NCI-H748 treated with DMSO at 0.1 percent for 48 hours (cell line): ENCODE measurements at regions not wholly inside any gene's neighbourhood (a gene's known extent, or its start where the extent isn't known, plus 50 kb on each side); places are given as distances from the start of the nearest gene placed in this dataset.
"Not testable (repeated sequence)": the region's sequence is repeated elsewhere in the genome, so short reads cannot be mapped to it uniquely, and the experiment has no call there.

Experiments
- DNase-seq: peaks from one replicate; lab custom pipeline; 2025; lab: John Stamatoyannopoulos, UW

DNA sequence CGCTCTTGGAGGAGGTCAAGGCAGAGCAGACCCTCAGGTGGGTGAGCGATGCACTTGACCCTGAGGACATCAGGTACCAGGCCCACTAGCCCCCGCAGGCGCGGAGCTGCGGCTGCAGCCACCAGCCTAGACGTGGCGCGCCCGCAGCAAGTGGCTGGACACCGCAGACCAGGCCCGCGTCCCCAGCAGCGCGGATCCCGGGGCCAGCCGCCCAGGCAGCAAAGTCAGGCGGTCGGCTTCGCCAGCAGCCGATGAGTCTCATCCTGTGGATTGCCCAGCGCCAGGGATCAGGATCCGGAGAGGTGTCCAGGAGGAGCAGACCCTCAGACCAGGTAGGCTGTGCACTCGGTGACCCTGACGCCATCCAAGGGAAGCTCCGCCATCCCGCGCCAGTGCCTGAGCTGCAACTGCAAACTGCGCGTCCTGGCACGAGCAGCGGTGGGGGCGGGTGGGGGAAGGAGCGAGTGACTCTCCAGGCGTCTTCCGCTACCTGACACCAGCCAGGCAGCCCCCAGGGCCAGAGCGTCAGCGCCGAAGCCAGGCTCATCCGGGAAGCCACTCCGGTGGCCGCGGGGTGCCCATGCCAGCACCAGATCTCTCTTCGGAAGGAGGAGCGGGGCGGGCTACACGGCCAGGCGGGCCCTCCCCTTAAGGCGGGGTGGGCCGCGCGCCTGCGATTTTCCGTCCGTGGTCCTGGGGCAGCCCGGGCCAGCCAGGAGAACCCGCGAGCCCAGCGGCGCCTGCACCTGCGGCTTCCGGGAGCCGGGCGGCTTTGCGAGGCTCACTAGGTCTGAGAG lies 92.6 kb upstream of the THOC3 start:
- not testable (repeated sequence) for DNase-seq

DNA sequence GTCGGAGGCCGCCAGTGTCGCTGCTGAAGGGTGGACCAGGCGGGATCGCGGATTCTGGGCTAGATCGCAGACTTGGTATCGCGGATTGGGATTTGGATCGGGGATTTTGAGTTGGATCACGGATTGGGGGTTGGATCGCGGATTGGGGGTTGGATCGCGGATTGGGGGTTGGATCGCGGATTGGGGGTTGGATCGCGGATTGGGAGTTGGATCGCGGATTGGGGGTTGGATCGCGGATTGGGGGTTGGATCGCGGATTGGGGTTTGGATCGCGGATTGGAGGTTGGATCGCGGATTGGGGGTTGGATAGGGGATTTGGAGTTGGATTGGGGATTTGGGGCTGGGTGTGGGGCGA lies 93.1 kb upstream of the THOC3 start:
- not testable (repeated sequence) for DNase-seq

DNA sequence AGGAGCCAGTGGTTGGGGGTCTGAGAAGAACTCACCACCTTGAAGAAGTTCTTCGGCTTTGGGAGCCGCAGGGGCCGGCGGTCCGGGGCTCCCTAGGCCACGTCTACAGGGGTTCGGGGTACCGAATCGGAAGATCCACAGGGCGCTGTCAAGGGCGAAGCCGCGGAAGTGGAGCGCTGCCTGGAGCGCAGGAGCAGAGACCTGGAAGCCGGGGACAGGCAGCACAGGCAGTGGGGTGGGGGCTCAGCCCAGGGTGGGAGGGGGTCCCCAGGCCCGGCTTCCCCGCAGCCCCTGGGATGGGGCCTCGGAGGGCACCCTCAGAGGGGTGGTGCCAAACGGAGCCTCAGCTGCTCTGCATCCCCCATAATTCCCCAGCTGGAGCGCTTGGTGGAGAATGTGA lies 93.5 kb upstream of the THOC3 start:
- DNase-seq: not testable (repeated sequence)

DNA sequence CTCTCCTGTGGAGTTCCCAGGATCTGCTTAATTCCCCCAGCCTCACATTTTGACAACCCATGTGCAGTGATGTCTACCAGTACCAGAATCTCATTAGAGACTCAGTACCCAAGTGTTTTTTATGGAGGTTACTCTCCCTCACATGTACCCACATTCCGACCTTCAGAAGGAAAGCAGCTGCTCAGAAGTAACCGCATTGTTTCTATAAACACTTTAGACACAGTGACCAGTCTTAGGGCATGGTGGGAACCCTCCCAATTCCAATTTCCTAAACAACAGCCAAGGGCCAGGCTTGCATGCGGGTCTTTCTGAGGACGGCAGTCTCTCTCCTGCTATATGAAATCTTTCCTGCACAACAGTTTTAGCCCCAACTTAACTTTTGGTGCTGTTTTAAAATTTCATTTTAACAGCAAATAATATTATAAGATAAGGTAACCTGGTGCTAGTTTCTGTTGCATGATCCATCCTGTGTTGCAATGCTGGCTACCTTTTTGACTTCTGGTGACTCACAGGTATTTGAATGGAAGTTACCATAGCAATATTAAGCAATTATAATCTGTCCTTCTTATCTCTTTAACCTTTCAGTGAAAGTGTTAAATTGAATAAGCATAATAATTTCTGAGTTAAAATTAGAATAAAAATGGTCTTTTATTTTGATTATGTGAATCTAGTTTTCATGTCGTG lies 98.3 kb upstream of the THOC3 start:
- DNase-seq: not testable (repeated sequence)

DNA sequence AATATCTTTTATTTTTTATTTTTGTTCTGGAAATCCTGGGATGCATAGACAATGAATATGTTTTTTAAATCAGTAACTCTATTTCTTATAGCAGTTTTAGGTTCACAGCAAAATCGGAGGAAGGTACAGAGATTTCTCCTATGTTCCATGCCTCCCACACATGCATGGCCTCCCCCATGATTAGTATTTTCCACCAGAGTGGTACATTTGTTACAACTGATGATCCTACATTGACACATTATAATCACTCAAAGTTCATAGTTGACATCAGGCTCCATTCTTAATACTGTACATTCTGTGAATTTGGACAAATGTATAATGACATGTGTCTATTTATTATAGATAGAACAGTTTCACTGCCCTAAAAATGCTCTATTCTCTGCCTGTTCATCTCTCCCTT lies 99.0 kb upstream of the THOC3 start:
- DNase-seq: not testable (repeated sequence)

DNA sequence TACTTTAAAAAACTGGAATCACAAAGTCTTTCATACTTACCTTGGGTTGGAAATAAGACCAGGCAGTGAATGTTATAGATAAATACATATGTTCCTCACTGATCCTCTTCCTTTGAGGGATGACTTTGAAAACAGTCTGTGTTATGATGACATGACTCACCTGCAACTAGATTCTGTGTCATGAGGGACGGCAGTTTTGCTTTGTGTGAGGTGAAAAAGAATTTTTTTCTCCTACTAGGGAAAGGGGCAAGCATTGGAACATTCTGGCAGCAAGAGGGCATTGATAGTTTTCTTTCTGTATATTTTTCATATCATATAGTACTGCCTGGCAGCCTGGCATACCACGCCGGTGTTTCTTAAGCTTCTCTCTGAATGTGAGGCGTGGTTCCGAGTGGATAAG lies 99.8 kb upstream of the THOC3 start:
- DNase-seq: not testable (repeated sequence)

DNA sequence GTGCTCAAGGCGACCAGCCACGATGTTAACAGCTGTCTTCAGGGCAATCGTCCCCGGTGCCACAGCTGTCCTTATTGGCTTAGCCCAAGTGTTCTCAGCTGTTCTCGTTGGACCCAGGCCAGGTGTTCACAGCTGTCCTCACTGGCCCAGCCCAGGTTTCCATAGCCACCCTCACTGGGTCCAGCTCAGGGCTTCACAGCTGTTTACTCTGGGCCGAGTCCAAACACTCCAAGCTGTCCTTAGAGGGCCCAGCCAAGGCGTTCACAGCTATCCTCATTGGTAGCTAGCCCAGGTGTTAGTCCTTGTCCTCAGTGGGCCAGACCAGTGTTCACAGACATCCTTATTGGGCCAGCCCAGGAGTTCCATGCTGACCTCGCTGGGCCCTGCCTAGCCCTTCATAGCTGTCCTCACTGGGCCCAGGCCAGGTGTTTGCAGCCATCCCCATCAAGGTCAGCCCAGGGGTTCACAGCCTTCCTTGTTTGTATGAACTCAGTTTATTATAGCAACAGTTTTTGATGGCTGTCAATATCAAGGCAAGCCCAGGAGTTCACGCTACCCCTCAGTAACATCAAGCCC lies 106.0 kb upstream of the THOC3 start:
- not testable (repeated sequence) for DNase-seq

DNA sequence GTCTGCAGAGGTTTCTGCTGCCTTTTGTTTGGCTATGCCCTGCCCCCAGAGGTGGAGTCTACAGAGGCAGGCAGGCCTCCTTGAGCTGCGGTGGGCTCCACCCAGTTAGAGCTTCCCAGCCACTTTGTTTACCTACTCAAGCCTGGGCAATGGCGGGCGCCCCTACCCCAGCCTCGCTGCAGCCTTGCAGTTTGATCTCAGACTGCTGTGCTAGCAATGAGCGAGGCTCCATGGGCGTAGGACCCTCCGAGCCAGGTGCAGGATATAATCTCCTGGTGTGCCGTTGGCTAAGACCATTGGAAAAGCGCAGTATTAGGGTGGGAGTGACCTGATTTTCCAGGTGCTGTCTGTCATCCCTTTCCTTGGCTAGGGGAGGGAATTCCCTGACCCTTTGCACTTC lies 115.6 kb upstream of the THOC3 start:
- DNase-seq: not testable (repeated sequence)

DNA sequence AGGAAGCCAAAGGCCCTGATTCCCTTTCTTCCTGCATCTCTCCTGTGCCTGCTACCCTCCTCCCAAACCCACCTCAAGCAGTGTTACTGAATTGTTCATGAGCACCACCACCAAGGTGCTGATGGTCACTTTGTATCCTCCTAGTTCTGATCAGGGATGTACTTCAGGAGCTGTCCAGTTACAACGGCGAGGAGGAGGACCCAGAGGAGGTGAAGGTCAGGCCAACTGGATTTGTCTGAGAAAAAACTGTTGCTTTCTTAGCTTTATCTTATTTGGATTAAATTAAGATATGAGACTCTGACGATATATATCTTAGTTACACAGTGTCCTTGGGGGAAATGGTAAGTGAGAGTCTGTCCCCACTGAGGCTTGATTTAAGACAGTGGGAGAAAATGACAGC lies 135.0 kb upstream of the THOC3 start:
- not testable (repeated sequence) for DNase-seq

DNA sequence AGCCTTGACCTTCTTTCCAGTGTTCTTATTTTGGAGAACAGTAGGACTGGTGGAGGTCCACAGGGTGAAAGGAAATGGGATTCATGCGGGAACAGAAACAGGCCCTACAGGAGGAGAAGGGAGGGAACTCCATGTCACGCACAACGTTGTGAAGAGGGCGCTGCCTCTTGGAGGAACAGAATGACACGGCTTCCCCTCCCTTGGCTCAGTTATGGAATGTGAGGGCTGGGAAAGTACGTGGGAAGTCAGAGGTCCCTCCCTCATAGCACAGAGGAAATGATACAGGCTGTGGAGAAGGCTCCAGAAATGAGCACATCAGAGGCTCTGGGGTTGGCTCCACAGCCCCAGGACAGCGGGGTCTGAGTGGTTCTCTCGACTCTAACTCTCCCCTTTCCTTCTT lies 125.3 kb upstream of the SIMC1 start:
- not testable (repeated sequence) for DNase-seq

DNA sequence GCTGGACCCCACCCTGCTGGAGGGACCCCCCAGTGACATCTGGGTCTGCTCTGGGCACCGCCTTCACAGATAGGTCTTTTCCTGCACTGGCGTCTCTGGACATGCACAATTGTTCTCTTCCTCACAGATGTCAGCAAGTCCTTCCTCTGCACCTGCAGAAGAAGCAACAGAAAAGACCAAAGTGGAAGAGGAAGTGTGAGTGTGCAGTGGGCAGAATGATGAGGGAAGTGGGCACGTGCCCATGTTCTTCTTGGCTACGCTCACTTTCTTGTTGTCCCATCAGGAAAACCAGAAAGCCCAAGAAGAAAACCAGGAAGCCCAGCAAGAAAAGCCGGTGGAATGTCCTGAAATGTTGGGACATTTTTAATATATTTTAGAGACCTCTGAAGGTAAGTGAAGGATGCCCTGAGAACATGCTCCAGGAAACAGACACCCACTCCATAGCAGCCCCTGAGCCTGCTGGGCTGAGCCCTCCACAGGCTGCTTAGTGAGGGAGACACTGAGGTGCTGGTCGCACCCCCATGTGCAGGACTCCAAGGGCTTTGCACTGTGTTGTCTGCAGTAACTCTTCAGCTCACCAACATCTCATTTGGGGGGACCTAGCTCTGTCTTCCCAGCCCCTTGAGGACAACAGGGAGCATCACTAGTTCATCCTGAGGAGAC lies 124.4 kb upstream of the SIMC1 start:
- DNase-seq: not testable (repeated sequence)

DNA sequence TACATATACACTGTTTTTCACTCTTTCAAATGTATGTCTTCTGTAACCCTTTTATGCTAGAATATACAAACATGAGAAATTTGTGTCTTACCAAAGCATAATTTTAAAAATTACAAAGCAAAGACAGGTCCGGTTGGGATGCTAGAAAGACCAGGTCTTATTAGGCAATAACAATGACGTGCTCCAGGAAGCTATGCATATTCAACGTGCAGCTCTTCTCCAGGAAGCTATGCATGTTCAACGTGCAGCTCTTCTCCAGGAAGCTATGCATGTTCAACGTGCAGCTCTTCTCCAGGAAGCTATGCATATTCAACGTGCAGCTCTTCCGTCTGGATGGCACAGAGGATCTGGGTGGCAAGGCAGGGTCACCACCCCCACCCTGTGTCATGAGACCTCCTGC lies 123.4 kb upstream of the SIMC1 start:
- not testable (repeated sequence) for DNase-seq

DNA sequence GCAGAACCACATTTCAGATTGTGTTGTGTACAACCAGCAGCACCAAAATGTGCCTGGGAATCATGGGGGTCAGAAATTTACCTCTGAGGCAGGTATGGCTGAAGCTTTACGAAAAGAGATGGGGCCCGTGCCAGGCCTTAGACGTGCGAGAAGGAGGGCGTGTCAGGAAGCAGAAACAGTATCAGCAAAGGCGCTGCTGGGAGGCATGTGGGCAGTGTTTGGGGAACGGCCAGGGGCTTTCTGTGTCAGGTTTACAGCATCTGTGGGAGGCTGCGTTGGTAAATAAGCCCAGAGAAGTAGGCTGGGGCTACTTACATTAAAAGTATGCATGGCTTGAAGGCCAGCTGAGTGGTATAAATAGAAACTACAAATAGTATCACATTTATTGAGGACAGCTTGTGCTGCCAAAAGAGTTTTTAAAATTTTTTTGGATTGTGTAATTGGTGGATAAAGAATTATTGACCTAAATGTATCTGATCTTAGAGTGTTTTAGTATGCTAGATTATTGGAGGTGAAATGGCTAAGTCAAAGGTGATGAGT lies 120.5 kb upstream of the SIMC1 start:
- not testable (repeated sequence) for DNase-seq

DNA sequence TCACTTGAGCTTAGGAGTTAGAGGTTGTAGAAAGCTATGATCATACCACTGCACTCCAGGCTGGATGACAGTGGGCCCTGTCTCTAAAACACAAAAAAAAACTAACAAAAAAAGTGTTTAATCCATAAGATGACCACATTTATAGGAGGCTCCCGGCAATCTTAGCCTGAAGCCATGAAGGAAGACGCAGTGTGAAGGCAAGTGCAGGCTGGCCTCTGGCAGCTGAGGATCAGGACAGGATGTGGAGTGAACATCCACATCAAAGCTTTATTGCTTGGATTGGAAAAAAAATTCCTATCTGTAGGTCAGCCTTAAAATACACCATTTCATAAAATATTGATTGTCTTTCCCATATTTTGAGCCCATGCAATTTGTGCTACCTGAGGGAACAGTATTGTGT lies 115.9 kb upstream of the SIMC1 start:
- DNase-seq: not testable (repeated sequence)

DNA sequence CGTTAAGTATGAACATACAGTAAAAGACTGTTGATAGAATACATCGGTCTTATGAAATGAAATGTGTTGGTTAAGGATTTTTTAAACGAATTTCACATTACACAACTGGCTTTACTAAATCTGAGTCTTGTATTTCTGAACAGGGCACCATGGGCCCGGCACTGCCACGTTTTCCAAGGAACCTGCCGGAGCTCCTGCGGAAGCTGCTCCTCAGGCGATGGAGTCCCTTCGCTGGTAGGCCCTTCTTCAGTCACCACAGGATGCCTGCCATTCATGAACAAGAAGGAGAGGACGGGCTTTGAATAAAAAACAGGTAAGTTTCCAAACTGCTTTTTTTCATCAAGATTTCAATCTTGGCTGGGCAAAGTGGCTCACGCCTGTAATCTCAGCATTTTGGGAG lies 114.1 kb upstream of the SIMC1 start:
- not testable (repeated sequence) for DNase-seq

DNA sequence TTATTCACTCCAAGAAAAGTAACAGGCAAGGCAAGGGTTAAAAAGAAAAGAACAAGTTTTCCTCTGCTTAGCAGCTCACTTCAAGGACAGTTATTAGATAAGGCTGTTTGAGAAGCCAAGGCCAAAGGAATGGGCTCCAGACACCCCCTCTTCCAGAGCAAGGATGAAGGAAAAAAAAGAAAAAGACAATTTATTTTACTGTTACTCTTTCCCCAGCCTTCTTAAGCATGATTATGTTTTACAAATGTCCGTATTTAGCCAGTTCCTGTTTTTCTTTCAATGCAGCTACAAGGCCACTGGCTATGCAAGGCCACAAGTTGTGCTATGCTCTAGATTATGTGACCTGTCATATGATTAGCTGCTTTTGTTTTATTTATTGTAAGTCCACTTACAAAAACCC lies 106.5 kb upstream of the SIMC1 start:
- DNase-seq: no peak

DNA sequence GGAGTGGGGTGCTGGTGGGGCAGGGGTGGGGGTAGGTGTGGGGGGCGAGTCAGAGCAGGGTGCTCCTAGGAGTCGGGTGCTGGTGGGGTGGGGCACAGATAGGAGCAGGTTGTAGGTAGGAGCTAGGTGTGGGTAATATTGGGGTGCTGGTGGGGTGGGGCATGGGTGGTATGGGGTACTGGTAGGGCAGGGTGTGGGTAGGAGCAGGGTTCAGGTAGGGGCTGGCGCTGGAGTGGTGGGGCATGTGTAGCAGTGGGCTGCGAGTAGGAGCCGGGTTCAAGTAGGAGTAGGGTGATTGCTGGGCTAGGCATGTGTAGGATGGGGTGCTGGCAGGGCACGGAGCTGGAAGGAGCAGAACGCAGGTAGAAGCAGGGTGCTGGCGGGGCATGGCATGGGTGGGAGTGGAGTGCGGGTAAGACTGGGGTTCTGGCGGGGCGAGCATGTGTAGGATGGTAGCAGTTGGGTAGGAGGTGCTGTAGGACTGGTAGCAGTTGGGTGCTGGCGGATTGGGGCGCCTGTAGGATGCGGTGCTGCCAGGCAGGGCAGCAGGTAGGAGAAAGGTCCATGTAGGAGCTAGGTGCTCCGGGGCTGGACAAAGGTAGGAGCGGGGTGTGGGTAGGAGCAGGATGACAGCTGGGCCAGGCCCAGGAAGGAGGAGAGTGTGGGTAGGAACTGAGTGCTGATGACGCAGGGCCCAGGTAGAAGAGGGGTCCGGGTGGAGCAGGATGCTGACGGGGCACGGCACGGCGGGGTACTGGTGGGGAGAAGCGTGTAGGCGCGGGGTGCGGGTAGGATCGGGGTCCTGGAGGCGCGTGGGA lies 105.5 kb upstream of the SIMC1 start:
- no peak for DNase-seq

DNA sequence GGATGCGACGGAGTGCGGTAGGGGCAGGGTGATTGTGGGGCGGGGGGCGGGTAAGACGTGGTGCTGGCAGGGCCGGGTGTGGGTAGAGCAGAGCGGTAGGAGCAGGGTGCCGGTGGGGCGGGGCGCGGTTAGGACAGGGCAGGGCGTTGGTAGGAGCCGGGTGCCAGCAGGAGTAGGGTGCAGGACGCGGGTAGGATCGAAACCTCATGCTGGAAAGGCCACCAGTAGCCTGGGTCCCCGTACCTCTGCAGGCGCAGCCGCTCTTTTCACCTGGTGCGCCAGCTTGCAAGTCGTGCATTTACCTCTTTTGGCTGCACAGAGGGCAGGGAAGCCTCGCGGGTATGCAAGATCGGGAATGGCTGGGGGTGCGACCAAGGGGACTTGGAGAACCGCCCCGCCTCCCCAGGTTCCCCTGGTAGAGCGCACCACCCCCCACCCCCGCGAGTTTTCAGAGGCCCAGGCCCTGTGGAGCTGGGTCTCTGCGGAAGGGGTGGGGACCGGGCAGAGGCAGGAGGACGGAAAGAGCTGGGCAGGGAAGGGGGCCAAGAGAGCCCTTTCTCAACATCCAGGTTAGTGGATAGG lies 104.8 kb upstream of the SIMC1 start:
- no peak for DNase-seq

DNA sequence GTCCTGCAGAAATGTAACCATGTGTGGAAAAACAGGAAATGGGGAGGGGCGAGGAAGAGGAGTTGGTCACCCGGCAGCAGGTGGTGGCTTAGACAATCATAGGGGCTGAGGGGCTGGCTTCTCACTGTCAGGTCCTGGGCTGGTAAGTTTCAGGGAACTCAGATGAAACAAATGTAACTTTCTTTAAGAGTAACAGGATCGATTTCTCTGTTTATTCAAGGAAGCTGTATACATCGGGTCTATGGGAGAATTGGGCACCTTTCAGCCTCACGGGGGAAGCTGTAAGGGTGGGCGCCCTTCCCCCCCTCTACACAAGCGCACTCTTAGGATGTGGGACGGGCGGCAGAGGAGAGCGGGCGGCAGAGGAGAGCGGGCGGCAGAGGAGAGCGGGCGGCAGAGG lies 104.3 kb upstream of the SIMC1 start:
- DNase-seq: no peak

DNA sequence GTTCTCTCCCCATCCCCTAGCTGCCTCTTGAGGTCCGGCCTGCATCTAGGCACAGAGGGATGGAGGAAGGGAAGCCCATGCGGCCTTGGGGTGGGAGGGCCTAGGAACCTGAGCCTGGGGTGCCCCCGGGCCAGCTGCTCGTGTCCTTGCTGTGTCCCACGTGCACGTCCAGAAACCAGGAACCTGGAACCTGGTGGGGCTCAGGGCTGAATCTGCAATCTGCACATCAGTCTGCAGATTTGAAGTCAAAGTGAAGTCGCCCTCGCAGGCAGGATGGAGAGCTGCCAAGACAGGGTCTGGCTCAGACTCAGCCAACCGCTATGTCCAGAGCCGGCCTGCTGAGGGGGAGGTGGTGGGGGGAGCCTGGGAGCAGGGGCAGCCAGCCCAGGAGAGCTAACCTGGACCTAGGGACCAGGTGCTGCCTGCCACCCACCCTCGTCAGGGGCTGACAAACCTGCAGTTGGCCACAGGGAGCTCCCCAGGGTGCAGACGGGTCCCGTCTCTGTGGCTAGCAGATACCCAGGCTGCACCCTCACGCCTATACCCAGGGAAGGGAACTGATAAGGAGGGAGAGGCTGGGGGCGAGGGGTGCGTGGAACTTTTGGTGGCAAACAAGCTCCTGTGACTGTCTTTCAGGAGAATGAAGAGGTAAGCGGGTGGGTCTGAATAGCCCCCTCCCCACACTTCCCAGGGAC lies 103.5 kb upstream of the SIMC1 start:
- no peak for DNase-seq

DNA sequence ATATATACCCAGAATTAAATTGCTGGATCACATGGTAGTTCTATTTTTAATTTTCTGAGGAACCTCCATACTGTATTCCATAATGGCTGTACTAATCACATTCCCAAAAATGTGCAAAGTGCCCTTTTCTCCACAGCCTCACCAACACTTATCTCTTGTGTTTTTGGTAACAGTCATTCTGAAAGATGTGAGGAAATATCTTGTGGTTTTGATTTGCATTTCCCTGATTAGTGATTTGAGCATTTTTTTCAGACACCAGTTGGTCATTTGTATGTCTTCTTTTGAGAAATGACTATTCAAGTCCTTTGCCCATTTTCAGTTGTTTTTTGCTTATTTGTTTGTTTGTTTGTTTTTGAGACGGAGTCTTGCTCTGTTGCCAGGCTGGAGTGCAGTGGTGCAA lies 98.1 kb upstream of the SIMC1 start:
- not testable (repeated sequence) for DNase-seq
